H9 (cell line): ENCODE measurements at regions not wholly inside any gene's neighbourhood (a gene's known extent, or its start where the extent isn't known, plus 50 kb on each side); places are given as distances from the start of the nearest gene placed in this dataset.

ENCODE experiments used
- DNase-seq: peaks from one replicate; pipeline ENCODE4 v3.0.0-alpha.2; 2017
- H2AFZ ChIP-seq: one replicate; pipeline ENCODE4 v1.6.1; 2013; ENCODE audit warnings: mild to moderate bottlenecking, low read length, control low read depth, moderate library complexity
- H2AK5ac ChIP-seq: 2 replicates; pipeline ENCODE4 v1.6.1; 2013; ENCODE audit warnings: low read length, control low read depth, mixed read lengths; ENCODE audit not compliant: insufficient read length
- H2BK120ac ChIP-seq: one replicate; pipeline ENCODE4 v1.6.1; 2013; ENCODE audit warnings: low read depth, mild to moderate bottlenecking, low read length, control low read depth, inconsistent platforms; ENCODE audit not compliant: poor library complexity, severe bottlenecking
- H2BK12ac ChIP-seq: 2 replicates; pipeline ENCODE4 v1.6.1; 2013; ENCODE audit warnings: low read length, control low read depth, mixed read lengths, low read depth; ENCODE audit not compliant: insufficient read length
- H2BK15ac ChIP-seq: 2 replicates; pipeline ENCODE4 v1.6.1; 2013; ENCODE audit warnings: low read depth, low read length, control low read depth
- H2BK20ac ChIP-seq: one replicate; pipeline ENCODE4 v1.6.1; 2013; ENCODE audit warnings: low read depth, mild to moderate bottlenecking, low read length, control low read depth, inconsistent platforms; ENCODE audit not compliant: poor library complexity, severe bottlenecking
- H2BK5ac ChIP-seq: 2 replicates; pipeline ENCODE4 v1.6.1; 2013; ENCODE audit warnings: low read length, control low read depth, mixed read lengths; ENCODE audit not compliant: insufficient read length
- H3K14ac ChIP-seq: 2 replicates; pipeline ENCODE4 v1.6.1; 2013; ENCODE audit warnings: low read length, control low read depth; ENCODE audit not compliant: insufficient read depth
- H3K18ac ChIP-seq: 2 replicates; pipeline ENCODE4 v1.6.1; 2013; ENCODE audit warnings: low read depth, mild to moderate bottlenecking, mixed read lengths, low read length, control low read depth; ENCODE audit not compliant: insufficient read length
- H3K23ac ChIP-seq: 2 replicates; pipeline ENCODE4 v1.6.1; 2013; ENCODE audit warnings: low read length, control low read depth, mixed read lengths, low read depth; ENCODE audit not compliant: insufficient read length
- H3K23me2 ChIP-seq: 2 replicates; pipeline ENCODE4 v1.6.1; 2013; ENCODE audit warnings: low read depth, mild to moderate bottlenecking, mixed read lengths, low read length, control low read depth; ENCODE audit not compliant: insufficient read length, poor library complexity, severe bottlenecking
- H3K27ac ChIP-seq: 2 replicates; pipeline ENCODE4 v1.5.1; 2013; ENCODE audit warnings: low read length, control low read depth, mixed read lengths, low read depth; ENCODE audit not compliant: insufficient read length
- H3K27me3 ChIP-seq: 2 replicates; pipeline ENCODE4 v1.6.1; 2013; ENCODE audit warnings: low read length, control low read depth, inconsistent platforms; ENCODE audit not compliant: insufficient read depth
- H3K4ac ChIP-seq: 2 replicates; pipeline ENCODE4 v1.6.1; 2013; ENCODE audit warnings: low read depth, mild to moderate bottlenecking, control low read depth, inconsistent platforms, low read length, moderate library complexity
- H3K4me1 ChIP-seq: 2 replicates; pipeline ENCODE4 v1.6.1; 2013; ENCODE audit warnings: low read length, control low read depth, inconsistent platforms; ENCODE audit not compliant: insufficient read depth
- H3K4me2 ChIP-seq: 2 replicates; pipeline ENCODE4 v1.6.1; 2013; ENCODE audit warnings: low read length, control low read depth, mixed read lengths; ENCODE audit not compliant: insufficient read length, insufficient read depth
- H3K56ac ChIP-seq: 2 replicates; pipeline ENCODE4 v1.6.1; 2013; ENCODE audit warnings: low read depth, mild to moderate bottlenecking, mixed read lengths, low read length, control low read depth; ENCODE audit not compliant: insufficient read length
- H3K79me1 ChIP-seq: 2 replicates; pipeline ENCODE4 v1.6.1; 2013; ENCODE audit warnings: low read depth, mild to moderate bottlenecking, moderate library complexity, low read length, control low read depth, inconsistent platforms; ENCODE audit not compliant: insufficient read depth, poor library complexity, severe bottlenecking
- H3K79me2 ChIP-seq: 2 replicates; pipeline ENCODE4 v1.6.1; 2013; ENCODE audit warnings: low read length, control low read depth, inconsistent platforms; ENCODE audit not compliant: insufficient read depth
- H3K9ac ChIP-seq: 2 replicates; pipeline ENCODE4 v1.6.1; 2013; ENCODE audit warnings: low read length, control low read depth, mixed read lengths; ENCODE audit not compliant: insufficient read length; ENCODE audit errors: extremely low read depth
- H3K9me3 ChIP-seq: one replicate; pipeline ENCODE4 v1.6.1; 2013; ENCODE audit warnings: low read depth, low read length, inconsistent platforms; ENCODE audit not compliant: control insufficient read depth
- H3T11ph ChIP-seq: one replicate; pipeline ENCODE4 v1.6.1; 2013; ENCODE audit warnings: mild to moderate bottlenecking, low read length, control low read depth, inconsistent platforms
- H4K20me1 ChIP-seq: one replicate; pipeline ENCODE4 v1.6.1; 2013; ENCODE audit not compliant: control insufficient read depth, insufficient read length, insufficient read depth
- H4K5ac ChIP-seq: 2 replicates; pipeline ENCODE4 v1.6.1; 2013; ENCODE audit warnings: low read depth, mild to moderate bottlenecking, mixed read lengths, low read length, control low read depth; ENCODE audit not compliant: insufficient read length
- H4K8ac ChIP-seq: replicated peaks from 2 replicates; pipeline ENCODE4 v1.6.1; 2013; ENCODE audit warnings: low read length, control low read depth, mixed read lengths, low read depth; ENCODE audit not compliant: insufficient read length
- H4K91ac ChIP-seq: 2 replicates; pipeline ENCODE4 v1.6.1; 2013; ENCODE audit warnings: low read depth, mild to moderate bottlenecking, moderate library complexity, mixed read lengths, low read length, control low read depth; ENCODE audit not compliant: insufficient read length
- H3K27ac Mint-ChIP-seq, 3 experiments: 2 replicates in 2 of 3; 3 replicates in 1 of 3; pipeline ENCODE4 v1.8.0; 2020 to 2021; ENCODE audit warnings: mixed read lengths in 3 of 3, mild to moderate bottlenecking in 1 of 3, moderate library complexity in 1 of 3
- H3K27me3 Mint-ChIP-seq: 2 replicates; pipeline ENCODE4 v1.8.0; 2021; ENCODE audit warnings: low read depth, mild to moderate bottlenecking, moderate library complexity, mixed read lengths
- H3K36me3 Mint-ChIP-seq, 3 experiments: 2 replicates in 2 of 3; 3 replicates in 1 of 3; pipeline ENCODE4 v1.8.0; 2020 to 2021; ENCODE audit warnings: low read depth in 3 of 3, mixed read lengths in 3 of 3; ENCODE audit not compliant: insufficient read depth in 1 of 3
- H3K4me1 Mint-ChIP-seq, 2 experiments: 2 replicates each; pipeline ENCODE4 v1.8.0; 2020; ENCODE audit warnings: mixed read lengths in 2 of 2
- H3K4me3 Mint-ChIP-seq, 2 experiments: 2 replicates in 1 of 2; 3 replicates in 1 of 2; pipeline ENCODE4 v1.8.0; 2020 to 2021; ENCODE audit warnings: mild to moderate bottlenecking in 2 of 2, mixed read lengths in 2 of 2, moderate library complexity in 1 of 2
- H3K9me3 Mint-ChIP-seq, 2 experiments: 2 replicates in 1 of 2; 3 replicates in 1 of 2; pipeline ENCODE4 v1.8.0; 2020; ENCODE audit warnings: mild to moderate bottlenecking in 2 of 2, mixed read lengths in 2 of 2, moderate library complexity in 1 of 2
- WGBS: extraction: QIAGEN DNeasy Blood & Tissue Kit; methylation state at CpG from one replicate; pipeline ENCODE4 v1.1.7; 2013; ENCODE audit warnings: missing lambda C conversion rate, low lambda C conversion rate, mixed read lengths; ENCODE audit not compliant: insufficient read length; ENCODE audit errors: extremely low coverage; 5-methylcytosine and 5-hydroxymethylcytosine counted together
- TF ChIP-seq, protein P1 (sequence below): fragments of 200-600 bp; sonication (generic); conservative IDR thresholded peaks from 3 replicates; pipeline ENCODE4 v1.8.0; 2021; ENCODE audit warnings: antibody characterized with exemption, mild to moderate bottlenecking

DNA sequence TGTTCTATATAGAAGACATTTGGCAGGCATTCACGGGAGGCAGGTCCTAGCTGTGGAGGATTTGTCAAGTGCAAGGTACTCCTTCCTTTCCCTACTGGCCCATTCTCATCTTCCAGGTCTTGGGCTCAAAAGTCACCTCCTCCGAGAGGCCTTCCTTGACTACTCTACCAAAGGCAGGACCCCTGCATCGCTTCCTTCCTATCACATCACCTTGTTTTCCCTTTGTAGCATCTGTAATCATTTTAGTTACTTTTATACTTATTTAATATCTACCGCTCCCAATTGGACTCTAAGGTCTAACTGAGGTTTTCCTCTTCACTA lies 296.8 kb upstream of the KAZN start:
- Histone ChIP-seq H3K18ac (no peak overlapping the region), H3K27me3 (no peaks in the 10 kb centered on the region), H3K9me3 (no peaks in the 10 kb centered on the region), H3K9ac (no peak overlapping the region), H2BK20ac (no peak overlapping the region), H3K79me1 (no peaks in the 10 kb centered on the region), H3K4me1 (peaks cover 8% of the 10 kb centered on the region; the same call in 1 of the 2 replicates), H3K4me2 (no peak overlapping the region), H2BK120ac (no peak overlapping the region), H2BK15ac (no peak overlapping the region), H2AFZ (no peak overlapping the region), H3K23ac (no peak overlapping the region), H3K56ac (no peak overlapping the region), H4K8ac (no peak overlapping the region), H2AK5ac (no peak overlapping the region), H3K4ac (no peak overlapping the region), H3K14ac (no peak overlapping the region), H2BK12ac (no peak overlapping the region), H3K23me2 (no peaks in the 10 kb centered on the region), H2BK5ac (no peak overlapping the region), H3K27ac (no peak overlapping the region), H4K20me1 (no peaks in the 10 kb centered on the region), H4K91ac (no peak overlapping the region), H4K5ac (no peak overlapping the region), H3K79me2 (no peaks in the 10 kb centered on the region), H3T11ph (no peak overlapping the region)
- no peaks in the 10 kb centered on the region for H3K36me3 Mint-ChIP-seq
- no peaks in the 10 kb centered on the region for H3K9me3 Mint-ChIP-seq
- TF ChIP-seq, protein P1, sequence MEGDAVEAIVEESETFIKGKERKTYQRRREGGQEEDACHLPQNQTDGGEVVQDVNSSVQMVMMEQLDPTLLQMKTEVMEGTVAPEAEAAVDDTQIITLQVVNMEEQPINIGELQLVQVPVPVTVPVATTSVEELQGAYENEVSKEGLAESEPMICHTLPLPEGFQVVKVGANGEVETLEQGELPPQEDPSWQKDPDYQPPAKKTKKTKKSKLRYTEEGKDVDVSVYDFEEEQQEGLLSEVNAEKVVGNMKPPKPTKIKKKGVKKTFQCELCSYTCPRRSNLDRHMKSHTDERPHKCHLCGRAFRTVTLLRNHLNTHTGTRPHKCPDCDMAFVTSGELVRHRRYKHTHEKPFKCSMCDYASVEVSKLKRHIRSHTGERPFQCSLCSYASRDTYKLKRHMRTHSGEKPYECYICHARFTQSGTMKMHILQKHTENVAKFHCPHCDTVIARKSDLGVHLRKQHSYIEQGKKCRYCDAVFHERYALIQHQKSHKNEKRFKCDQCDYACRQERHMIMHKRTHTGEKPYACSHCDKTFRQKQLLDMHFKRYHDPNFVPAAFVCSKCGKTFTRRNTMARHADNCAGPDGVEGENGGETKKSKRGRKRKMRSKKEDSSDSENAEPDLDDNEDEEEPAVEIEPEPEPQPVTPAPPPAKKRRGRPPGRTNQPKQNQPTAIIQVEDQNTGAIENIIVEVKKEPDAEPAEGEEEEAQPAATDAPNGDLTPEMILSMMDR, result no peak
- no peak overlapping the region for H3K27ac Mint-ChIP-seq
- H3K4me1 Mint-ChIP-seq, result peaks cover 10 to 13% of the 10 kb centered on the region in 2 experiments
- H3K4me3 Mint-ChIP-seq, result no peak overlapping the region
- WGBS, result no CpG with 5 or more reads among the region's 4 CpGs
- peaks cover 6% of the 10 kb centered on the region for H3K27me3 Mint-ChIP-seq
- DNase-seq, result no peak
